ENCODE measurements at regions not wholly inside any gene's neighbourhood (a gene's known extent, or its start where the extent isn't known, plus 50 kb on each side); places are given as distances from the start of the nearest gene placed in this dataset.

DNA sequence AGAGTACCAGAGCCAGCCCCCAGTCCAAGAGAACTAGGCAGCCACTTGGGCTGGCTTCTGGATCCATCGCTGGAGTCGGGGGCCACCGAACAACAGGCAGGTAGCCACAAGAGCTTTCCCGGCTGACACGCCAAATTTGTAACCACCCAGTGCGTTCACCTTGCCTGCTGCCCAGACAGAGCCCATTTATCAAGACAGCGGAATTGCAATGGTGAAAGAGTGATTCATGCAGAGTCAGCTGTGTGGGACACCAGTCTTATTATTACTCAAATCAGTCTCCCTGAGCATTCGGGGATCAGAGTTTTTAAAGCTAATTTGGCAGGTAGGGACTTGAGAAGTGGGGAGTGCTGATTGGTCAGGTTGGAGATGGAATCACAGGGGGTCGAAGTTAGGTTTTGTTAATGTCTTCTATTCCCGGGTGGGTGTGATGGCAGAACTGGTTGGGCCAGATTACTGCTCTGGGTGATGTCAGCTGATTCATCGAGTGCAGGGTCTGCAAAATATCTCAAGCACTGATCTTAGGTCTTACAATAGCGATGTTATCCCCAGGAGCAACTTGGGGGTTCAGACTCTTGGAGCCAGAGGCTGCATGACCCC lies 64.3 kb downstream of the PDE6H start:
- no peak for TF ChIP-seq CTCF (conservative IDR thresholded peaks at IDR 0.05)
- TF ChIP-seq EZH2 (IDR thresholded peaks at IDR 0.05; ENCODE audit: low read depth): no peak
- POLR2A ChIA-PET (ENCODE audit: unreplicated experiment): interaction anchor here (0.6 kb wide), 1 partner anchor 60 kb away, joined by 12 read pairs; no protein-coding TSS in a partner anchor
- Histone ChIP-seq H3F3A (ENCODE audit: insufficient read depth, low read depth) (no peaks in the 10 kb centered on the region), H3K9me3 (ENCODE audit: insufficient read depth, low read depth) (no peaks in the 10 kb centered on the region), H4K20me1 (ENCODE audit: insufficient read depth) (no peaks in the 10 kb centered on the region), H3K79me2 (ENCODE audit: low read depth) (no peaks in the 10 kb centered on the region), H2AFZ (no peak overlapping the region), H3K4me1 (replicated peaks; ENCODE audit: insufficient read depth) (no peaks in the 10 kb centered on the region), H3K27ac (no peak overlapping the region), H3K36me3 (ENCODE audit: low read depth) (no peaks in the 10 kb centered on the region), H3K27me3 (ENCODE audit: insufficient read depth, low read depth) (no peaks in the 10 kb centered on the region), H3K4me3 (no peak overlapping the region), H3K4me2 (peak overlapping the region; percentile 40), H3K9me2 (ENCODE audit: insufficient read depth) (no peaks in the 10 kb centered on the region)
- intact Hi-C loops (cut with micrococcal nuclease; ENCODE audit: unreplicated experiment): no loop called here
- peak in 1 of 2 experiments; percentile 16 for DNase-seq
- BruUV-seq (replicated peaks): no TSS peak
- CTCF ChIA-PET: no interaction called here

- Histone ChIP-seq H3F3A (ENCODE audit: insufficient read depth, low read depth) (no peaks in the 10 kb centered on the region), H3K9me2 (ENCODE audit: insufficient read depth) (no peaks in the 10 kb centered on the region), H3K4me3 (no peak overlapping the region), H3K36me3 (ENCODE audit: low read depth) (no peaks in the 10 kb centered on the region), H3K79me2 (ENCODE audit: low read depth) (no peaks in the 10 kb centered on the region), H3K9me3 (ENCODE audit: insufficient read depth, low read depth) (no peaks in the 10 kb centered on the region), H3K4me2 (no peak overlapping the region), H3K27me3 (ENCODE audit: insufficient read depth, low read depth) (no peaks in the 10 kb centered on the region), H2AFZ (no peak overlapping the region), H4K20me1 (ENCODE audit: insufficient read depth) (no peaks in the 10 kb centered on the region), H3K4me1 (replicated peaks; ENCODE audit: insufficient read depth) (no peaks in the 10 kb centered on the region), H3K27ac (no peak overlapping the region)
- no TSS peak for BruUV-seq (replicated peaks)
- DNase-seq: no peak
- POLR2A ChIA-PET (ENCODE audit: unreplicated experiment): interaction anchor here (0.6 kb wide), 1 partner anchor 61 kb away, joined by 12 read pairs; no protein-coding TSS in a partner anchor
- intact Hi-C loops (cut with micrococcal nuclease; ENCODE audit: unreplicated experiment): no loop called here
- TF ChIP-seq EZH2 (IDR thresholded peaks at IDR 0.05; ENCODE audit: low read depth) (no peak), CTCF (conservative IDR thresholded peaks at IDR 0.05) (no peak)
- CTCF ChIA-PET: no interaction called here
Observed at GRCh38 chr12:15038137-15038536, 65.3 kb downstream of the PDE6H start.

DNA sequence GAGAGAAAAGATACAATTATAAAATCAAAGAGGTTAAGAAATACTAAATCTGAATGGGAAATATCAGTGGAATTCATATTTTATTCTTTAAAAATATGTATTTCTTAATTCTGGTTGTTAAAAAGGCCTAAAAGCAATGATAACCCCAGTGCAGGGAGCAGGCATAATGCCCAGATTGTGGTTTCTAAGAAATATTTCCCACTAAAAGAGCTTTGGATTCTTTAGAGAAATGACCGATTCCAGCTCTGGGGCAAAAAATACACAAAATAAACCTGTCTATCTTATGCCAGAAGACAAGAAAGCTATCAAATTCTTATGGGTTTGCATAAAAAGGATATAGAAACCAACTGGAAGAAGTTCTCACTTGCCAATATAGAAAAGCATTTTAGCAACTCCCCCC lies 71.6 kb downstream of the PDE6H start:
- Histone ChIP-seq H3K36me3 (ENCODE audit: low read depth) (no peaks in the 10 kb centered on the region), H4K20me1 (ENCODE audit: insufficient read depth) (0 out of 2 replicates have a peak, but pooled peaks cover 4% of the 10 kb centered on the region), H3K4me1 (replicated peaks; ENCODE audit: insufficient read depth) (no peaks in the 10 kb centered on the region), H3K27ac (no peak overlapping the region), H2AFZ (no peak overlapping the region), H3K79me2 (ENCODE audit: low read depth) (no peaks in the 10 kb centered on the region), H3K27me3 (ENCODE audit: insufficient read depth, low read depth) (no peaks in the 10 kb centered on the region), H3F3A (ENCODE audit: insufficient read depth, low read depth) (no peaks in the 10 kb centered on the region), H3K4me3 (no peak overlapping the region), H3K9me3 (ENCODE audit: insufficient read depth, low read depth) (no peaks in the 10 kb centered on the region), H3K4me2 (no peak overlapping the region), H3K9me2 (ENCODE audit: insufficient read depth) (0 out of 2 replicates have a peak, but pooled peaks cover 5% of the 10 kb centered on the region)
- BruUV-seq (replicated peaks): no TSS peak
- no peak for DNase-seq
- TF ChIP-seq EZH2 (IDR thresholded peaks at IDR 0.05; ENCODE audit: low read depth): no peak
- TF ChIP-seq CTCF (conservative IDR thresholded peaks at IDR 0.05): no peak
- ChIA-PET CTCF (interaction anchor here (0.6 kb wide), 1 partner anchor 829 kb away, joined by 5 read pairs; no protein-coding TSS in a partner anchor), POLR2A (ENCODE audit: unreplicated experiment) (no interaction called here)
- intact Hi-C loops (cut with micrococcal nuclease; ENCODE audit: unreplicated experiment): no loop called here
